ENCODE measurements at regions not wholly inside any gene's neighbourhood (a gene's known extent, or its start where the extent isn't known, plus 50 kb on each side); places are given as distances from the start of the nearest gene placed in this dataset.

DNA sequence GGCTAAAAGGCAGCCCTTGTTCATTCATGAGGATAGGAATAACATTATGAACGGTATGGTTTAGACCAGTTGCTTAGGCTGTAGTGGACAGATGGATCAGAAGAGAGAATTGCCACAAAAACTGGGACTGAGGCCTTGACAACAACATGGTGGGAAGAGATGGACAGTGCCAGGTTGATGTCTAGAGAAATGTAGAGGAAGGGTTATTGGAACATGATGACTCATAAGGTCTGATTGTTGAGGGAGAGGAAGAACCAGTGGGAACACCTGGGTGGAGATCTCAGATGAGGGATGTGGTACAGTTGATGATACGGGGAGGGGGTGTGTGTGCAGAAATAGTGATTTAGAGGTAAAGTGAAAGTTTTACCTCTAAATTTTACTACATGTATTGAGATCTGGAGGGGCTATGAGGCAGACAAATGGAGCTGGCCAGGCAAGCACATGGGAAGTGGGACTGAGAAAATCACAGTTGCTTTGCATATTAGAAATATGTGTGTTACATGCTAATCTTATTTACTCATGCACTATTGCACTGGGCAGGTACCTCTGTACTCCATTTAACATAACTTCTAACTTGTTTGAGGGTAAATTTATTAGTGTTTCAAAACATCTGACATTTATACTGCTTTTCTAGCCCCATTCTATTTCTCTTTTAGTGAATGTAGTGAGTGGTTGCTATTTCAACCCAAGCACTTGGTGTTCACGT is 65.6 kb downstream of the PLCE1 start:
- intact Hi-C loops (cut with DNase I; ENCODE audit: low total_unique reads), result no loop called here
- no peak for TF ChIP-seq POLR2A (IDR thresholded peaks at IDR 0.05)
- TF ChIP-seq, protein P1, sequence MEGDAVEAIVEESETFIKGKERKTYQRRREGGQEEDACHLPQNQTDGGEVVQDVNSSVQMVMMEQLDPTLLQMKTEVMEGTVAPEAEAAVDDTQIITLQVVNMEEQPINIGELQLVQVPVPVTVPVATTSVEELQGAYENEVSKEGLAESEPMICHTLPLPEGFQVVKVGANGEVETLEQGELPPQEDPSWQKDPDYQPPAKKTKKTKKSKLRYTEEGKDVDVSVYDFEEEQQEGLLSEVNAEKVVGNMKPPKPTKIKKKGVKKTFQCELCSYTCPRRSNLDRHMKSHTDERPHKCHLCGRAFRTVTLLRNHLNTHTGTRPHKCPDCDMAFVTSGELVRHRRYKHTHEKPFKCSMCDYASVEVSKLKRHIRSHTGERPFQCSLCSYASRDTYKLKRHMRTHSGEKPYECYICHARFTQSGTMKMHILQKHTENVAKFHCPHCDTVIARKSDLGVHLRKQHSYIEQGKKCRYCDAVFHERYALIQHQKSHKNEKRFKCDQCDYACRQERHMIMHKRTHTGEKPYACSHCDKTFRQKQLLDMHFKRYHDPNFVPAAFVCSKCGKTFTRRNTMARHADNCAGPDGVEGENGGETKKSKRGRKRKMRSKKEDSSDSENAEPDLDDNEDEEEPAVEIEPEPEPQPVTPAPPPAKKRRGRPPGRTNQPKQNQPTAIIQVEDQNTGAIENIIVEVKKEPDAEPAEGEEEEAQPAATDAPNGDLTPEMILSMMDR (IDR thresholded peaks at IDR 0.05), result no peak
- no peak overlapping the region for H3K4me3 ChIP-seq (ENCODE audit: low read depth, poor library complexity, severe bottlenecking)
- no peak for DNase-seq (ENCODE audit: low spot score in 2 of 2)
- 82 to 89% methylated on average over 3 of the region's 3 CpGs for WGBS, 2 donors

DNA sequence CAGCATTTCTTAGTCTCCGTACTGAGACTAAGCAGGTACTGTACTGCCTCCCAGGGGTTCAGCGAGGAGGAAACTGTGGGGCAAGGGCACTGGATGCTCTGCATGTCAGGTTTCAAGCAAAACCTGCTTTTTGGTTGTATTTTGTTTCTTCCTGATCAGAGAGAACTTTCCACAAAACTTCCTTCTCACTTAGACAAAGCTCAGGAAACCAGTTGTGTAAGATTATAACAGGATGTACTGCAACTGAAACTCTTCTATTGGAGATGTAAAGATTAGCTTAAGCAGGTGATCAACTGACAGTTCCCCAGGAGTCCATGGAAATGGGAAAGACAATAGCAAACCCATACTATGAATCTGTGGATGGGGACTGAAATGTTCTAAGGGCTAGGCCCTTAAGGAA is 67.3 kb downstream of the PLCE1 start:
- WGBS, 2 donors, result 85% methylated on average over 2 of the region's 2 CpGs
- no peak for TF ChIP-seq POLR2A (IDR thresholded peaks at IDR 0.05)
- TF ChIP-seq, protein P1 (IDR thresholded peaks at IDR 0.05), result no peak
- H3K4me3 ChIP-seq (ENCODE audit: low read depth, poor library complexity, severe bottlenecking), result no peak overlapping the region
- no peak for DNase-seq (ENCODE audit: low spot score in 2 of 2)
- intact Hi-C loops (cut with DNase I; ENCODE audit: low total_unique reads), result no loop called here

DNA sequence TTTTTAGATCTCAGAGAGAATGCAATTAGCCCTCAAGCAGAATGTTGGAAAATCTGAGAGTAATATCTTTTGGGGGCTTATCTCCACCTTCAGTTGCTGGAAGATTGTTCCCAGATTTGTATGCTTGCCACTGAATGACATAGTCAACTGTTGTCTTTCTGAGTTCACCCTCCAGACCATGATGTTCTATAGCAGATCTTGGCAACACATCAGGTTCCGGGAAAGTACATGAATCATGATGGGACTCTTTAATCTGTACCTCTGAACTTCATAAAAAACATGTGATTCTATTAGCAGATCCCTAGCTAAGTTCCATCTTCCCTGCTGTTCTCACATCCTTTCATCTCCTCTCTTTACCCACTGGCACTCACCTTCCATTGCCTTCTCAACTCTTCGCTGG is 68.9 kb downstream of the PLCE1 start:
- TF ChIP-seq, protein P1 (IDR thresholded peaks at IDR 0.05), result no peak
- no peak for TF ChIP-seq POLR2A (IDR thresholded peaks at IDR 0.05)
- H3K4me3 ChIP-seq (ENCODE audit: low read depth, poor library complexity, severe bottlenecking), result no peak overlapping the region
- 81 to 87% methylated on average over 2 of the region's 2 CpGs for WGBS, 2 donors
- intact Hi-C loops (cut with DNase I; ENCODE audit: low total_unique reads), result no loop called here
- no peak for DNase-seq (ENCODE audit: low spot score in 2 of 2)

DNA sequence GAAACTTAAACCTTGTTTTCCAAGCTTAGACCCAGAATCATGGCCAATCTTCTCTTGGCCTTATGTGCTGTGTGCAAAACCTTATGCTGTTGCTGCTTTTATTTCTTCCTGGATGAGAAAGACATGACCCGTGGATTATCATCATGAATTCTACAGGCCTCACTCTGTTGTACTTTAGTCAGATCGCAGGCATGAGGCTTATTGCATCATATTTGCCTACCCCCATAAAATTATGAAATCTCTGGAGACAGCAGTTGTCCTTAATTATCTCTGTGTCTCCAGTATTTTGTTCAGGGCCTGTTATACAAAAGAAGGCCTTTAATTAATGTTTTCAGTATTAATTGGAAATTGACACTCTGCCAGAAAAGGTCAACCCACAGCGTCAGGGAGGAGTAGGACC is 71.6 kb downstream of the PLCE1 start:
- intact Hi-C loops (cut with DNase I; ENCODE audit: low total_unique reads), result no loop called here
- 69 to 78% methylated on average over 3 of the region's 3 CpGs for WGBS, 2 donors
- TF ChIP-seq, protein P1 (IDR thresholded peaks at IDR 0.05), result no peak
- TF ChIP-seq POLR2A (IDR thresholded peaks at IDR 0.05), result no peak
- no peak for DNase-seq (ENCODE audit: low spot score in 2 of 2)
- no peak overlapping the region for H3K4me3 ChIP-seq (ENCODE audit: low read depth, poor library complexity, severe bottlenecking)

DNA sequence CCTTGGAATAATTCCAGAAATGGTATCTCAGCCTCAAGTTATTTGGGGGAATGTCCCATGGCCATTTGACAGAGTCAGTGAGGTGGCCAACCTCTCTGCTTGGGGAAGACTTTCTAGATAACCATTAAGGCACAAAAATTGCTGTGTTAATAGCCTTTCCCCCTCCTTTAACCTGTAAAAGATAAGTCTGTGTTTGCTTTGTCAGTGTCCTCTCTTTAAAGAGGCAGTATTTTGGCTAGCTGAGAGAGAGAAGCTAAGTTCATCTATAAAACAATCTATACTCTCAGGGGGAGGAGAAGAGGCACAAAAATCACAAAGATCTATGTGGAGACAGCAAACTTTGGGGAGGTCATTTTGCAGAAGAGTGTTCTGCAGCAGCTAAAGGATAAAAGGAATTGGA is 72.1 kb downstream of the PLCE1 start:
- TF ChIP-seq, protein P1 (IDR thresholded peaks at IDR 0.05), result no peak
- TF ChIP-seq POLR2A (IDR thresholded peaks at IDR 0.05), result no peak
- intact Hi-C loops (cut with DNase I; ENCODE audit: low total_unique reads), result no loop called here
- DNase-seq (ENCODE audit: low spot score in 2 of 2), result no peak
- H3K4me3 ChIP-seq (ENCODE audit: low read depth, poor library complexity, severe bottlenecking), result no peak overlapping the region

DNA sequence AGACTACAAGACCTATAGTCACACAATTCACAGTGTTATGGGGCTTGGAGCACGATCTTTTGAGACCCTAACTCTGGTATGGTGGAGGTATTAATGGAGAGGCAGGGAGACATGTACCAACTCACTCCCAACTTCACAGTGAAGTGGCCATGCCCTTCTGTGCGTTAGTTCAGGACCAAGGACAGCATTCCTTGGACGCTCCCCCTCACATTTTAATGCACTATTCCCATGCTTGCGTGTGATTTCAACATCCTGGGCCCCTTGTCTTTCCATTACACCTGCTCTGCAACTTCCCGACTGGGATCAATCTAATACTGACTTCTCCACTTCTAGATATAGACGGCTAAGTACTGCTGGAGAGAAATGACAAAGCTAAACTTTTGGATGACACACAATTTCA is 72.7 kb downstream of the PLCE1 start:
- no peak for DNase-seq (ENCODE audit: low spot score in 2 of 2)
- TF ChIP-seq POLR2A (IDR thresholded peaks at IDR 0.05), result no peak
- TF ChIP-seq, protein P1 (IDR thresholded peaks at IDR 0.05), result no peak
- WGBS, 2 donors, result 27 to 30% methylated on average over 6 of the region's 6 CpGs
- no peak overlapping the region for H3K4me3 ChIP-seq (ENCODE audit: low read depth, poor library complexity, severe bottlenecking)
- intact Hi-C loops (cut with DNase I; ENCODE audit: low total_unique reads), result no loop called here
